Heart right ventricle (tissue), 16 donors: ENCODE measurements at regions not wholly inside any gene's neighbourhood (a gene's known extent, or its start where the extent isn't known, plus 50 kb on each side); places are given as distances from the start of the nearest gene placed in this dataset.

Source experiments
- ATAC-seq, 8 donors: fragments of 200-7000 bp; cut with Tn5 transposase; one replicate each; pipeline ENCODE4 v1.9.1; 2020; ENCODE audit warnings: mild to moderate bottlenecking in 8 of 8, moderate library complexity in 8 of 8, moderate number of reproducible peaks in 1 of 8
- DNase-seq, 2 donors: peaks; one replicate each; pipeline ENCODE4 v3.0.0-alpha.2; 2020
- H3K27ac ChIP-seq, 10 donors: fragments of 200-600 bp; sonication (generic) in 2 of 10; one replicate each; pipeline versions ENCODE4 v1.5.0 to v1.8.0; 2020 to 2022; ENCODE audit warnings: mild to moderate bottlenecking in 3 of 10
- H3K27me3 ChIP-seq, 7 donors: fragments of 200-600 bp; one replicate each; pipeline ENCODE4 v1.8.0; 2021 to 2022; ENCODE audit warnings: mild to moderate bottlenecking in 2 of 7
- H3K36me3 ChIP-seq, 9 donors: fragments of 200-600 bp; sonication (generic) in 1 of 9; one replicate each; pipeline versions ENCODE4 v1.5.0 to v1.8.0; 2020 to 2022; ENCODE audit warnings: mild to moderate bottlenecking in 2 of 9
- H3K4me1 ChIP-seq, 9 donors: fragments of 200-600 bp; sonication (generic) in 1 of 9; one replicate each; pipeline versions ENCODE4 v1.5.0 to v1.8.0; 2020 to 2022; ENCODE audit warnings: mild to moderate bottlenecking in 4 of 9
- H3K4me3 ChIP-seq, 10 donors: fragments of 200-600 bp; sonication (generic) in 2 of 10; one replicate each; pipeline versions ENCODE4 v1.5.0 to v1.8.0; 2020 to 2022; ENCODE audit warnings: mild to moderate bottlenecking in 7 of 10, moderate library complexity in 2 of 10
- H3K9me3 ChIP-seq, 11 donors: fragments of 200-600 bp in 10 of 11; sonication (generic) in 2 of 11; one replicate each; pipeline versions ENCODE4 v1.5.0 to v1.8.0; 2013 to 2022; ENCODE audit warnings: mild to moderate bottlenecking in 2 of 11, control low read depth in 1 of 11, moderate library complexity in 1 of 11
- WGBS, 2 donors: extraction: QIAGEN DNeasy Blood & Tissue Kit; methylation state at CpG; one replicate each; pipeline ENCODE4 v1.1.7; 2013; ENCODE audit warnings: inconsistent platforms in 1 of 2; 5-methylcytosine and 5-hydroxymethylcytosine counted together
- intact Hi-C, 10 donors: fragments of 100-400 bp; cut with DNase I; formaldehyde crosslinking; loops; one replicate each; pipeline versions ENCODE4 v1.11.1 to v1.14.2; 2022
- TF ChIP-seq, protein P1 (sequence below), 9 donors: fragments of 200-600 bp; sonication (generic) in 2 of 9; IDR thresholded peaks; one replicate each; pipeline versions ENCODE4 v1.5.0 to v1.8.0; 2021 to 2022; ENCODE audit warnings: antibody characterized with exemption in 9 of 9, mild to moderate bottlenecking in 5 of 9, moderate library complexity in 1 of 9
- donor health status: Arrhythmogenic right ventricular cardiomyopathy.
- donor health status: ischemic (EF 13 %, LVEDD 7.1; RV severe dilation, severe dysfunction).
- donor health status: healthy with polysubstance abuse.
- donor health status: DM: no; HTN: yes; CAD: no.
- donor health status: DM: no; HTN: no; CAD: no.
- donor health status: ischemic (EF 25% LVEDD 6.9; RV normal size, moderate dysfunction).
- donor health status: ischemic (EF 25% LVEDD 5.7; RV mildly dilated, moderate dysfunction).
- donor health status: healthy.
- donor health status: DM: yes; HTN: yes; CAD: no.
- donor health status: Ischemic cardiomyopathy.
- donor health status: ischemic (EF 35%, LVEDD 5.7; RV mildly dilated, moderate dysfunction).
- donor health status: nonischemic (EF 11% LVEDD 7.7; RV severe dilation, severe dysfunction).
- donor health status: DM: yes; HTN: yes; CAD: no.
- donor health status: PGD.
- donor health status: ischemic (EF 29% LVEDD 5.4; RV normal size, mild dysfunction).
- donor health status: nonischemic (EF 23%, LVEDD 6.1; RV moderate dilation, normal function).

DNA sequence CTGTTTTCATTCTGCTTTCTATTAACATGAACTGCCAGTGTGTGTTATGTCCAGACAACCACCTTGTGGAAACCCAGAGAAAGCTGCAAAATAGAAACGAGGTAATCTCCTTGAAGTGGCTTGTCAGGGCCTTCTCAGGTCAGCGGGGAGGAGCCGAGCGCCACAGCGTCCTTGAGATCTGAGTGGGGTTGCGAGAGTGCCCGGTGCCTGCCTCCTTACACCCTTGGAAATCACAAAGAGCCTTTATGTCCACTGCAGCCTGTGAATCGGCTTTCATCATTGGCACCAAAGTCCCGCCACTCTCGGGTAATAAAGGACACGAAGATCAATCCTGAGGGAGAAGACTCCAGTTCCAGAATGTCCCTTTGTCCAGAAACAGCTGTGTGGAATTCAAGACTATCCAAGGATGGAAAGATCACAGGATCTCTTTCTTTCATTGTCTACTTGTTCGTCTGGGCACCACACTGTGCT lies 135.2 kb downstream of the HRH4 start:
- ATAC-seq (no peak), DNase-seq (no peak)
- intact Hi-C loops: loop anchor here in 4 of 10 donors (5.0 to 10.0 kb wide), 4 partner anchors 77 to 1299 kb away; no protein-coding TSS in a partner anchor
- no peak overlapping the region for H3K27ac ChIP-seq
- 65 to 73% methylated on average over 12 of the region's 12 CpGs for WGBS, 2 donors
- H3K4me3 ChIP-seq: no peak overlapping the region
- H3K27me3 ChIP-seq: peaks cover 0 to 20% (median 9%) of the 10 kb centered on the region in 7 donors
- H3K4me1 ChIP-seq: no peaks in the 10 kb centered on the region
- no peaks in the 10 kb centered on the region for H3K36me3 ChIP-seq
- no peaks in the 10 kb centered on the region for H3K9me3 ChIP-seq
- TF ChIP-seq, protein P1, sequence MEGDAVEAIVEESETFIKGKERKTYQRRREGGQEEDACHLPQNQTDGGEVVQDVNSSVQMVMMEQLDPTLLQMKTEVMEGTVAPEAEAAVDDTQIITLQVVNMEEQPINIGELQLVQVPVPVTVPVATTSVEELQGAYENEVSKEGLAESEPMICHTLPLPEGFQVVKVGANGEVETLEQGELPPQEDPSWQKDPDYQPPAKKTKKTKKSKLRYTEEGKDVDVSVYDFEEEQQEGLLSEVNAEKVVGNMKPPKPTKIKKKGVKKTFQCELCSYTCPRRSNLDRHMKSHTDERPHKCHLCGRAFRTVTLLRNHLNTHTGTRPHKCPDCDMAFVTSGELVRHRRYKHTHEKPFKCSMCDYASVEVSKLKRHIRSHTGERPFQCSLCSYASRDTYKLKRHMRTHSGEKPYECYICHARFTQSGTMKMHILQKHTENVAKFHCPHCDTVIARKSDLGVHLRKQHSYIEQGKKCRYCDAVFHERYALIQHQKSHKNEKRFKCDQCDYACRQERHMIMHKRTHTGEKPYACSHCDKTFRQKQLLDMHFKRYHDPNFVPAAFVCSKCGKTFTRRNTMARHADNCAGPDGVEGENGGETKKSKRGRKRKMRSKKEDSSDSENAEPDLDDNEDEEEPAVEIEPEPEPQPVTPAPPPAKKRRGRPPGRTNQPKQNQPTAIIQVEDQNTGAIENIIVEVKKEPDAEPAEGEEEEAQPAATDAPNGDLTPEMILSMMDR (IDR thresholded peaks at IDR 0.05): no peak

DNA sequence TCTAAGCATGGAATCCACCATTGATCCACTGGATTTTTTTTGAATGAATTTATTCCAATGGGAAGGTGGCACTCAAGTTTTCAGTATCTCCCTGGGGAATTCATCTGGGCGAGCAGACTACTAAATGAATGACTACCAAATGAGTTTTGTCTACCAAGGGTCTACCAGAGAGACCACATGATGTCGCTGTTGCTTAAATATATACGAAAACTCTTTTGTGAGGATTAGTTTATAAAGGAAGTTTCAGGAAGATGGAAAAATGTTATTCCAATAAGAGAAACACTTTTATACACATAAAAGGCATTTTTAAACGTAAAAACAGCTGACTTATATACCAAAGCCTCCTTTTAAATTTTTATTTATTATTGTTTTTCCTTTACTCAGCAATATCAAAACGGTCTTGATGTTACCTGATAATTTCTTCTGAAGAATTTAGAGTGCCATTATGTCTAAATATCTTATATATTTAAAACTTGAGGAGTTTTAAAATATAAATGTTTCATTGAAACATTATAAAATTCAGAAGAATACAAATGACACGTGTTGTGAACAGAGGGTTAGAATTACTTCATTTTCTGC lies 139.7 kb downstream of the HRH4 start:
- H3K27ac ChIP-seq: no peak overlapping the region
- ATAC-seq (peak in 3 of 8 donors; percentile 35 to 57 (median 42)), DNase-seq (peak in 1 of 2 donors; percentile 45)
- no peaks in the 10 kb centered on the region for H3K4me1 ChIP-seq
- WGBS, 2 donors: 26 to 30% methylated on average over 6 of the region's 6 CpGs
- no peak overlapping the region for H3K4me3 ChIP-seq
- intact Hi-C loops: loop anchor here in 9 of 10 donors (1.0 to 10.0 kb wide), 7 partner anchors 55 to 127 kb away; no protein-coding TSS in a partner anchor
- H3K9me3 ChIP-seq: no peaks in the 10 kb centered on the region
- H3K27me3 ChIP-seq: peaks cover 0 to 18% (median 9%) of the 10 kb centered on the region in 7 donors
- H3K36me3 ChIP-seq: no peaks in the 10 kb centered on the region
- TF ChIP-seq, protein P1 (IDR thresholded peaks at IDR 0.05): peak; percentile 36 to 81 (median 74)

DNA sequence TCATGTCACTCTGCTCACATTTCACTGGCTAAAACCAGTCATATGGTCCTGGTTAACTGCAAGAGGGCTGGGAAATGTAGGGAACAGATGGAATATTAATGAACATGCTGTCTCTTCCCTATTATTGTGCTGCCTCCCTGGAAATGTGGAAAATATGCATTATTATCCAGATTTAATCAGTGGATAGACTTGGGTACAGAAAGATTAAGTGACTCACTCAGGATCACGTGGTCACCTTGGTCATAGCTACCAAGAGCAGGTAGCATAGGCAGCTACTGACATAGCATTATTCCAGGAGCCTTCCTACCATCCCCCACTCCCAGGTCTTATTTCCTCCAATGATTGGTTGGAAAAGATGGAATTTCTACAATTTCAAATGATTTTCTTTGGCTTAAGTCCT lies 141.1 kb downstream of the HRH4 start:
- TF ChIP-seq, protein P1 (IDR thresholded peaks at IDR 0.05): no peak
- WGBS, 2 donors: 78 to 83% methylated on average over 1 of the region's 1 CpG
- intact Hi-C loops: loop anchor here in 9 of 10 donors (2.0 to 10.0 kb wide), 6 partner anchors 53 to 126 kb away; no protein-coding TSS in a partner anchor

DNA sequence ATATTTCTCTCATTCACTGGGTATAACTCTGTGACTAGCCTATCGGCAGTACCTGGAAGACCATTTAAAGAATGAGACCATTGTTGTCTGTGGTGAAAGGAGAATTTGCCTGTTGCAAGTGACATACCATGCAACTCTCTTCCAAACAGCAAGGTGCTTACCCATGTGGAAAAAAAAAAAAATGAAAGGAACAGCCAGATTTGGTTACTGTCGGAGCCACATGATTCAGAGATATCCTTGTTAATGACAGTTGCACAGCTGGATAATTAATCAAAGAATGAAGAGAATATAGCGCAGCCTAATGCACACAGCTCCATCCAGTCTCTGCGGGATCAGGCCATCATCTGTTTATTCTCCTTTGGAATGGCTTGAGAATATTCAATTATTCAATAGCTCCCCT lies 141.8 kb downstream of the HRH4 start:
- Histone ChIP-seq H3K9me3 (no peaks in the 10 kb centered on the region), H3K27me3 (peaks cover 0 to 12% (median 6%) of the 10 kb centered on the region in 7 donors), H3K36me3 (no peaks in the 10 kb centered on the region), H3K4me1 (no peaks in the 10 kb centered on the region), H3K4me3 (no peak overlapping the region), H3K27ac (no peak overlapping the region)
- intact Hi-C loops: loop anchor here in 9 of 10 donors (5.0 to 10.0 kb wide), 5 partner anchors 53 to 125 kb away; no protein-coding TSS in a partner anchor
- DNase-seq (no peak), ATAC-seq (no peak)
- TF ChIP-seq, protein P1 (IDR thresholded peaks at IDR 0.05): no peak
- 82 to 84% methylated on average over 4 of the region's 4 CpGs for WGBS, 2 donors

More for the DNA sequence above, 141.1 kb downstream of the HRH4 start:
- no peak for DNase-seq
- peaks cover 0 to 18% (median 8%) of the 10 kb centered on the region in 7 donors for H3K27me3 ChIP-seq
- H3K4me1 ChIP-seq: no peaks in the 10 kb centered on the region
- H3K9me3 ChIP-seq: no peaks in the 10 kb centered on the region
- ATAC-seq: no peak
- no peak overlapping the region for H3K4me3 ChIP-seq
- no peaks in the 10 kb centered on the region for H3K36me3 ChIP-seq
- H3K27ac ChIP-seq: no peak overlapping the region
